Dermis blood vessel endothelial cell (primary cell): ENCODE measurements at regions not wholly inside any gene's neighbourhood (a gene's known extent, or its start where the extent isn't known, plus 50 kb on each side); places are given as distances from the start of the nearest gene placed in this dataset.
"Not testable (repeated sequence)": the region's sequence is repeated elsewhere in the genome, so short reads cannot be mapped to it uniquely, and the experiment has no call there.

Experiments used
- DNase-seq: peaks from one replicate; pipeline ENCODE4 v3.0.0; 2010

DNA sequence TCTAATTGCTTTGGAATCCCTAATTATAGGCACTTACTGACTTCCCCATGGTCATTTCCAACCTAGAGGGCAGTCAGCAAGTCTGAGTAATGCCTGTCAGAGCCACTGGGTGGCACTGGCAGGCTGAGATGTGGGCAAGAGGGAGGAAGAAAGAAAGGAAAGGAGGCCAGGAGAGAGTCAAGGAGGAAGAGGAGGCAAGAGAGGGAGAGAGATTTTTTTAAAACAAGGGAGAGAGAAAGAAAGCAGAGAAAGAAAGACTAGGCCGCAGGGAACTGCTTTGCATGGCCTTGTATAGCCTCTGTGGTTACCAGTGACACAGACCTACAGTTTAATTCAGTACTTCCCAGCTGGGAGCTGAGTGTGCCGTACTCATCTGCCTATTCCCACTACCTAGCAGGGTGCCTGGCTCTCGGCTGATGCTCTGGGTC, 210.4 kb upstream of the ADO start:
- peak; percentile 63 for DNase-seq

DNA sequence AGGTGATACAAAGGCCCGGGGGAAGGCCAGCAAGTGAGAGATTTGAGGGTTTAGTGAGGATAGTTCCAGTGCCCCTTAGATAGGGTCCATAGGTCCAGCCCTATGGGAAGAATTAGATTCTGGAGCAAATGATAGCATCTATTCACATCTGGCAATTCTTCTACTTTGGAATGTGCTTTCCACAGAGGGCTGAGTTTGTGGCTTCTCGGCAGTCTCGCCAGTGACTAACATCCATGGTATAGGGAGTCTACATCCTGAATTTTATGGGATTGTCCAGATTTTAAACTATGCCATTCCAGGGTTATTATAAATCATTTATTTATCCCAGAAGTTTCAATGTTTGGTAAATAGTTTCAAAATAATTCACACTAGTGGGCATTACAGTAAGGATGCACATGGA, 207.3 kb upstream of the ADO start:
- DNase-seq = no peak

DNA sequence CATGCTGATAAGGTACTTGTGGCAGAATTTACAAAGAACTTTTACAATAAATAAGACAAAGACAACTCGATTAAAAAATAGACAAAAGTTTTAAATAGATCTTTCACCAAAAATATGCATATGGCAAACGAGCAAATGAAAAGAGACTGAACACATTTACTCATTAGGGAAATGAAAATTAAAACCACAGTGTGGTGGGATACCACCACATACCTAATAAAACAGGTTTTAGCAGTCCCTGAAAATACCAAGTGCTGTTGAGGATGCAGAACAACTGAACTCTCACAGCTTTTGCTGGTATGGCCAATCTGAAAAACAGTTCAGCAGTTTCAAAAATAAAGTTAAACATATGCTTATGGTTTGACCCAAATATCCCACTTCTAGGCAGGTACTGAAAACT, 205.4 kb upstream of the ADO start:
- no peak for DNase-seq

DNA sequence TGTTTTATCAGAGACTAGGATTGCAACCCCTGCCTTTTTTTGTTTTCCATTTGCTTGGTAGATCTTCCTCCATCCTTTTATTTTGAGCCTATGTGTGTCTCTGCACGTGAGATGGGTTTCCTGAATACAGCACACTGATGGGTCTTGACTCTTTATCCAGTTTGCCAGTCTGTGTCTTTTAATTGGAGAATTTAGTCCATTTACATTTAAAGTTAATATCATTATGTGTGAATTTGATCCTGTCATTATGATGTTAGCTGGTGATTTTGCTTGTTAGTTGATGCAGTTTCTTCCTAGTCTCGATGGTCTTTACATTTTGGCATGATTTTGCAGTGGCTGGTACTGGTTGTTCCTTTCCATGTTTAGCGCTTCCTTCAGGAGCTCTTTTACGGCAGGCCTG, 198.0 kb upstream of the ADO start:
- not testable (repeated sequence) for DNase-seq

DNA sequence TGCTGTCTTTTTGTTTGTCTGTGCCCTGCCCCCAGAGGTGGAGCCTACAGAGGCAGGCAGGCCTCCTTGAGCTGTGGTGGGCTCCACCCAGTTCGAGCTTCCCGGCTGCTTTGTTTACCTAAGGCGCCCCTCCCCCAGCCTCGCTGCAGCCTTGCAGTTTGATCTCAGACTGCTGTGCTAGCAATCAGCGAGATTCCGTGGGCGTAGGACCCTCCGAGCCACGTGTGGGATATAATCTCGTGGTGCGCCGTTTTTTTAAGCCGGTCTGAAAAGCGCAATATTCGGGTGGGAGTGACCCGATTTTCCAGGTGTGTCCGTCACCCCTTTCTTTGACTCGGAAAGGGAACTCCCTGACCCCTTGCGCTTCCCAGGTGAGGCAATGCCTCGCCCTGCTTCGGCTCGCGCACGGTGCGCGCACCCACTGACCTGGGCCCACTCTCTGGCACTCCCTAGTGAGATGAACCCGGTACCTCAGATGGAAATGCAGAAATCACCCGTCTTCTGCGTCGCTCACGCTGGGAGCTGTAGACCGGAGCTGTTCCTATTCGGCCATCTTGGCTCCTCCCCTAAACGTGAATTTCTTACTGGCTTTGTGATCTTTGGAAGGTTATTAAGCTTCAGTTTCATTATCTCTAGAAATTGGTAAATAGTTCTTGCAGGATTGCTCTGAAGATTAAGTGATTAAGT, 196.2 kb upstream of the ADO start:
- not testable (repeated sequence) for DNase-seq

DNA sequence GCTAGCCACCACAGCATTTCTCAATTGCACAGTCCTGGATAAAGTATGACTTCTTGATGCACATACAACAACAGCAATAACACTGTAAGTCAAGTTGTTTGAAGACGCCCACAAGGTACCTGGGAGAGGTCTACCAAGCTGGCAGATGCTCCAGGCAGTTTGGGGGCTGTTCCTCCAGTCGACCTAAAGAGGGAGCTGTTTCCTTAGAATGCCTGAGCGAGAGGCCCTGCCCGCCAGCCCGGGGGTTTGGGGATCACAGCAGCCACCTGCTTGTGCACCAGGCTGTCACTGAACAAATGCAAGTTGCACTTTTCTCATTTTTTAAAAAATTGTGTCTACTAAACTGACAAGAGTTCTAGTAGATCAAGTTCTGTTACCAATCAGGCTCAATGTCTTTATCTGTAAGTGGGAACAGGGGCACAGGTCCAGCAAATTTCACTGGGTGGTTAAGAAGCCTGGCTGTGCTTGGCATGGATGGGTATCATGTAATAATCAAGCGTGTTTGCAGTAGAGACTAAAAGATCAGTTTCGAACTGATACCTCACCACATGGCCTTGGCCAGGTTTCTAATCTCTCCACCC, 193.8 kb upstream of the ADO start:
- DNase-seq = peak; percentile 75

DNA sequence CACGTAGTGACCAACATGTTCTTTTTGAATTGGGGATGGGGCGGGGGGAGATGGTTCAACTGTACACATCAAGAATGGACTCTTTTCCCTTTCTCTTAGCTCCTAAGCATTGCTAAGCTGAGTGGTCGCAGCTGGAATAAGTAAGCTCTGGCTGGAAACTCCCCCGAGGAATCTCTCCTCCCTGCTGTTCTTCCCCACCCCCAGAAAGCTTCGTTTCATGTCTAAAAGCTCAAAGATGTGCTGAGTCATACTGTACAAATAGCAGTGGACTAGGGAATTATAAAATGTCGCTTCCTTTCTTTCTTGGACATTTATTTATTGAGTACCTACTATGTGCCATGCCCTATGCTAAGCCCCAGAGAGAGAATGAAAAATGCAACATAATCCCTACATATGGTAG, 191.1 kb upstream of the ADO start:
- no peak for DNase-seq

DNA sequence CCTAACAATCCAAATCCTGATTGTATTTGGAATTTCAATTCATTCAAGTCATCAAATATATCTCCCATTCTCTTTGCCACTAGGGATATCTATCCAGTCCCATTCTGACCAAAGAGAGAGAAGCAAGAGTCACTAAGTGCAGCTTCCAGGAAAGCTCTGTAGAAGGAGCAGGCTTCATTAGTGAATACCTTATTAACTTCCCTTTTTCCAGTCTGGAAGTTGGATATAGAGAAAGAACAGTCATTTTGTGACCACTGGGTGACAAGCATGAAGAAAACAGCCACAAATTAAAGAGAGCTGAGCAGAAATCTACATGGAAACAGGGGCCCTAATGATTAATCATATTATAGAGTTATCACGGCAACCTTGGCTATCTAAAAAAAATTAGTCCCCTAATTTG, 190.7 kb upstream of the ADO start:
- DNase-seq = no peak

DNA sequence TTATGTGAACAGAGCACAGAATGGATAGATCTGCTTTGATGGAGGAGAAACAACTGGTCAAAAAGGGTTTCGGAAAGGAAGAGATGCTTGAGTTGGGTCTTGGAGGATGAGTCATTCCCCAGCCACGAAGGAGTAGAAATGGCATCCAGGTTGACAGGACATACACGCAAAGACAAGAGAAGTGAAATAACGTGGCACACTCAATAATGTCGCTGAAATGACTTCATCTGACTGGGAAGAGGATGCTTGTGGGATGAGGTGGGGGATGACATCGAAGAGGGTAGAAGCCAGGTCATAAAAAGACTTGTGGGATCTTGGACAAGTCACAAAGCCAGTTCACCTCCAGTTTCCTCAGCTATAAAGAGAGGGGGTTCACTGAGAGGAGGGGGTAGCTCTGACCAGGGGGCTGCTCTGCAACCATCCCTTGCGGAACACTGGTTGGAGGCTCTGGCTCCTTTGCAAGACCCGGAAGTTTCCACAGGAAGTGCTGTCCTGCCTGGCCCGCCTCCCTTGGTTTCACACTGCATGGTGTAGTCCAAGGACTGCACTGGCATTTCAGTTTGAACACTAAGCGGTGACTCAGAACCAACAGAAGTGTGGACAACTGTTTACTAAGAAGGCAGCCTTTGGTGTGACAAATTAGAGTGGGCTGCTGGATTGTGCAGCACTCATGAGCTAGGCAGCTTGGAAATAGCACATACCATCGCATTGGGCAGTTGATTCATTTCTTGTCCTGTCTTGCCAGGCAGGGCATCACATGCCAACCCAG, 189.9 kb upstream of the ADO start:
- no peak for DNase-seq

DNA sequence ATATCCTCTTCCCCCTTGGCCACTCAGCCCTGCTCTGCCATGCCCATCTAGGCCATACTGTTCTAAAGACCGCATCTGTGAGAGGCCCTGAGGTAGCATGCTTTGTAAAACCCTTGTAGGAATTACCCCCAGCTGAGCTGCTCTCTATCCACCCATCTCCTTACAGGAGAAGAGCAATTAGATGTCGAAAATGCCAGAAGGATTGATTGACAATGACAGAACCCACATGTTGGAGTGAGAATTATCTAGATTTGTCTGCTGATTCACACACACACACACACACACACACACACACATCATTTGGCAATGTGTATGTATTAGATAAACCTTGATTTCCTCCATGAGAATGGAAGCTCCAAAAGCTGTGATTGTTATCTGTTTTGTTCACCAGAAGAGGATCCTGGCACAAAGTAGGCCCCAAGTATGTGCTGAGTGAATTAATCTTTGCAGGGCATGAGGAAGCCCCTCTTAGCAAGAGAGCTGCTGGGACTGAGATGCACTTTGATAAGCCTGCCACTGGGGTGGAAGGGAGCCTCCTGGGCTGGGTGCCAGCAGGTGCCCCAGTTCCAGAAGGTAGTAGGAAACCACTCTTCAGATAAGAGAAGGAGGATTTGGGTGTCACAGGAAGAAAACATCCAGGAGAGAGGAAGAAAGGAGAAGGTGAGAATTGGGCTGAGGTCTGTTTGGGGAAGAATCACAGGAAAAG, 187.5 kb upstream of the ADO start:
- no peak for DNase-seq

DNA sequence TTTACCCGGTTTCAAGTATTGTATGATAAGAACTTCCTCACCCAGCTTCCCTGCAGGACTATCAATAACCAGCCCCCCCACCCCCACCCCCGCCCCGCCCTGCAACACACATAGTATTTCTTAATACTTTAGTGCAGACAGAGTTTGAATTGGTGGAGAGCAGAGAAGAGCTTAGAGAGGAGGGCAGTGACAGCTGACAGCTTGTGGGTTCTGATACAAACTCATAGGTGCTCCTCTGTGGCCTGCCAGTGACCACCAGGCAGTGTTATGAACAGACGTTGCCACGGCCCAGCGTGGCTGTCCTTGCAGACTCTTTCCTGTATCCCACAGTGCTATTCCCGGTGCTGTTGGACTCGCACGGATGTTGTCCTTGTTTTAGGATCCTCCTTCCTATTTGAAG, 186.9 kb upstream of the ADO start:
- no peak for DNase-seq

DNA sequence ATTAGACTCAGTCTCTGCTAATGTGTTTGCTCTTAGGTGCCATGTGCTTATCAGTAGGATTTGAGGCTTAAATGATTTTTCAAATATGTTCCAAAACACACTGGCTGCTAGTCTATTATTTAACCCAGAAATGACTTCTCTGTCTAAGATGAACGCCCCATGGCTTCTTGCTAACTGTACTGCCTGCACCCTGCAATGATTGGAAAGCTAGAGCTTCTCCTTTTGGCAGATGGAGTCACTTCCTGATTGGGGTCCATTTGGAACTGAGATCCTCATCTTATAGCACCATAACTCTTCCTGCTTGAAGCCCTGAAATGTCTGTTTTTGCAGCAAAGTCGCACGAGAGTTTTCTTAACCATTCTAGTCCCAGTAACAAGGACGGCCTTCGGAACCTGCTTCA, 186.5 kb upstream of the ADO start:
- DNase-seq = no peak

DNA sequence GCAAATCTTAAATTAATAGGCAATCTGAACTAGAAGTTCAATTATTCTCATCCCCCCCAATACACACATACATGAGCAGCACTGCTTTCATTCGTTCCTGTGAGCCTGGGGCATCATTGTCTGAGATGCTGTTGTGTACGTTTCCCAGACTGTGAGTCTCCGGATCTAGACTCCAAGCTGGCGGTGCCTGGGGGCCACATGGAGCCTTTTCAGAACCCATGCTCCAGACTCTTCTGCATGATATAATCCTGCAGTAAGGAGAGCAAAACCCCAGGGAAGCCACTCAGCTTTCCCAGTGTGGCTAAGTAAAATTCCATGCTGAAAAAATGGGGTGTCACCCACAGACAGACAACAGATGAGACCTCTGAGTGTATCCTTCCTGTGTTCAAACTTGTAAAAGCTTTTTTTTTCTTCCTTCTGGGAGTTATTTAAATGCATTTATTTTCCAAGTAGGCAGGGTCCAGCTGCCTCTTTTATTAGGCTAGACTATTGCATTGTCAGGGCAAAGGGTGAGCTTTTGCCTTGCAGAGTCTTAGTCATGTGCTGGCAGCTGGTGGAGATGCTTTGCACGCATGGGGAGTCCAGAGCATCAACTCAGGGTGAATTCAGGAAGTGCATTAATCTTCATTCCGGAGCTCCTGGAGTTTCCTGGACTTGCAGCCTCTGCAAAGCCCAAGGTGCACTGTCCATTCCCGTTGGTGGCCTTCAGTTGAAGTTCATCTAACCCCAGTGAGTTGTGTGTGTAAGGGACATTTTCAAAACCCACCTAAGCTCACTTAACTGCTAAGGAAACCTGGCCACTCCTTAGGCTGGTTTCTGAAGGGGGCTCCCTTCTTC, 185.7 kb upstream of the ADO start:
- DNase-seq = no peak

DNA sequence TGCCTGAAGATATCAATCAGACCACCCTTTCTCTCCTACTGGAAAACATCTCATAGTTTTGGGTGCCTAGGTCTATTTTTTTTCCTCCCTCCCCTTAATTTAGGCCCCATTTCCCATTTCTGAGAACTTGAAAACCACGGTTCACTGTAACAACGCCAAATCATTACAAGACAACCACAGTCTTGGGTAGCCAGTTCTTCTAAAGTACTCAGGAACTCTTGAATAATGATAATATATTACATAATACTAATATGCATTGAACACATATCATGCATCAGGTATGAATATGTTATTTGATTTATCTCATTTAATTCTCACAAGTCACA, 185.1 kb upstream of the ADO start:
- DNase-seq = no peak

DNA sequence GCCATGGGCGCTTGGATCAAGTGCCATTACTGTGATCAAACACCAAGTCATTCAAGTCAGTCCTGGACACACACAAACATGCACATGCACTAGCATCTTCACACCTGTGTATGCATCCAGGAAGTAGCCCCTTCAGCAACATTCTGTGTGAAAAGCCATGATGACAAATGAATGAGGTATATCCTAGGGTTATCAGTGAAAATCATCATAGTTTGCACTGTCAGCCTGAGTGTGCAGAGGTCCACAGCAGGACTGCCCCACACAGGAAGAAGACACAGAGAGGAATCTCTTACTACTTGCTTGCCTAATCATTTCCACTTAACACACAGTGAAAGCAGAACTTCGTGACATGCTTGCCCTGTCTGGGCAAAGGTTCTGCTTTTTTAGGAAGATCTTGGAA, 184.0 kb upstream of the ADO start:
- no peak for DNase-seq

DNA sequence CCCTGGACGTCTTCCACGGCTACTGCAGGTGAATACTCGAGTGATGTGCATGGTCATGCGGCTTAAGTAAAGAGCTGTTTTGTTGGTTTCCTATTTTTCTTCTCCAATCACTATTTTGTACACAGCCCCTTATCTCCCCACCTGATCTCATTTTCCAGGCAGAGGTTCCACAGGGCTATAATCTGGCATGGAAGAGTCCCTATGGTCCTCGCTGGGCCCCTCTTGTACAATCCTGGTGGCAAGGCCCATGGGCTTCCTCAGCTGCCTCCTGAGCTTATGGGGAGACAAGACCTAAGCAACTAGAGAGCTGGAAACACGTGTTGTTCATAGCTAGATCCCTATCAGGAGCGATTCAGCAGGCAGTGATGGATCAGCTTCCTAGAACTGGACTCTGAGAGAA, 181.3 kb upstream of the ADO start:
- DNase-seq = no peak

DNA sequence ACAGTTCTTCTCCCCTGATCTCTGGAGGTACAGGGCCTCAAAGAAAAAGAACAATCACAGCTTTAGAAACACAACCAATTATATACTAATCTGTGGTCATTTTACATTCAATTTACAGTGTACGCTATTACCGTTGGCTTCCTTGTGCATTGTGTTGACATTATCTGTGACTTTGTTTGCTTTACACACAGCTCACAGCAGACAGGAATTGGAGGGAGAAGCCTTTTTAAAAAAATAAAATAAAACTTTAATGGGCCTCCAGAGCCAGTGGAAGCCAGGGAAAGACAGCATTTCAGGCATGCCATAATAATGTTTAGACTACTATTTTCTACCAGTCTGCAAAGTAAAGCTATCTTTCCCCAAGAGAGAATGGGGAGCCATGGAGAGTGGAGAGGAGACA, 179.0 kb upstream of the ADO start:
- DNase-seq = no peak

DNA sequence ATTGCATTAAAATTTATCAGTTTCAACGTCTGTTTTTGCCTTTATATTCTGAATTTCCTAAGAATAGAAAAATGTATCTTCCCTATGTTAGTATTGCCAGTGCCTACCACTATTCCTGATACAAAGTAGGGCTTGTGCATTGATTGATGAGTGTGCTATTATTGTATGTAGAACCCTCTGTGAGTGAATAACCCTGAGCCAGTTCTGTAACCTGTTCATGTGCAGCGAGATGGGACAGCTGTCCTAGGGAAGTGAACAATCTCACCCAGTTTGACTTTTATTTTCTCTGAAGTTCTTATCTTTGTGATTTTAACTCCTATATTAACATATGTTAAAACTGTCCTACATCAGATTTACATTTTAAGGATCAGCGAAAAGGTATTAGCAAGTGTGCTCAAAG, 178.4 kb upstream of the ADO start:
- no peak for DNase-seq

DNA sequence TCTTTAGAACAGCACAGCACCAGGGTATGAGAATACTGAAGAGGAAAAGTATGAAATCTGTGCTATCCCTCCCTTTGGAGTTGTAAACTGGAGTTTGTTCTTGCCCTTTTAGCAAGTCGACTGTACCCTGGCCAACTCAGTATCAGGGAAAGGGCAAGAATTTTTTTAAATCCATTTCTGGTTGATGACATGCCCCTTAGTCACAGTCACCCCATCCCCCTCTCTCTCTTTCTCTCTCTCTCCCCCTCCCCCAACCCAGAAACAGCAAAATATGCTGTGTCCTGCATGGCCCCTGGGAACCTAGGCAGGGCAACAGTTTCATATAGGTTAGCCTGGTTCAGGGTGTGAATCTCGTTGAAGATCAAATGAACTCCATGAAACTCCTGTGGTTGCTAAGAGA, 177.7 kb upstream of the ADO start:
- no peak for DNase-seq

DNA sequence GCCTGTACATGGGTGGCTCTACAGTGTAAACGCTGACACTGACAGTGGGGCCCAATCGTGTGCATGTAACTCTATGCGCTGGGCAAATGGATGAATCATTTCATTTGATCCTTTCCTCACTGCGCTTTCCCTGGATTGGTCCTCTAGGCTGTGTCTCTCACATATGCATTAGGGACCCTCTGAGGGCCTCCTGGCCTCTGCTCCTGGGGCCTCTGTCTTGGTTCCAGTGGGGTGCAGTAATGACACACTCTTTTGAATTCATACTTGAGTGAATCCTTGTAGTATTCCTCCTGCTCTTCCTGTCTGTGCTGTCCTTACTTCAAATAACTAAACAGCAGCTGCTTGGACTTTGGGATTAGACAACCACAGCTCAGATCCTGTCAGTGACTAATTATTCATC, 176.5 kb upstream of the ADO start:
- no peak for DNase-seq

DNA sequence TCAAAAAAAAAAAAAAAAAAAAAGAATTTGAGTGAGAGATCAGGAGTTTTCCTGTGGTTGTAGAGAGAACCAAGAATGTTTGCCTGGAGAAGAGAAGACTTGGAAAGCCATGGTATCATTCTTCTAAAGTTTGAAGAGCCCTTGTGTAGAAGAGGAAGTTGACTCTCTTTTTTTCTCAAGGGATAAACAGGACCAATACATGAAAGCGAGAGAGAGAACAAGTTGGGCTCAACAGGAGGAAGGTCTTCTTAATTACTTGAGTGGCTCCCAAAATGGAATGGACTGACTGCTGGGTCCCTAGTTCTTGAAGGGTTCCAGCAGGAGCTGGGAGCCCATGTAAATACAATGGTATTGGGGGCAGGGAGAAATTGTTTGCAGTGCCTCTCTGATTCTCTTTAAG, 173.3 kb upstream of the ADO start:
- no peak for DNase-seq

DNA sequence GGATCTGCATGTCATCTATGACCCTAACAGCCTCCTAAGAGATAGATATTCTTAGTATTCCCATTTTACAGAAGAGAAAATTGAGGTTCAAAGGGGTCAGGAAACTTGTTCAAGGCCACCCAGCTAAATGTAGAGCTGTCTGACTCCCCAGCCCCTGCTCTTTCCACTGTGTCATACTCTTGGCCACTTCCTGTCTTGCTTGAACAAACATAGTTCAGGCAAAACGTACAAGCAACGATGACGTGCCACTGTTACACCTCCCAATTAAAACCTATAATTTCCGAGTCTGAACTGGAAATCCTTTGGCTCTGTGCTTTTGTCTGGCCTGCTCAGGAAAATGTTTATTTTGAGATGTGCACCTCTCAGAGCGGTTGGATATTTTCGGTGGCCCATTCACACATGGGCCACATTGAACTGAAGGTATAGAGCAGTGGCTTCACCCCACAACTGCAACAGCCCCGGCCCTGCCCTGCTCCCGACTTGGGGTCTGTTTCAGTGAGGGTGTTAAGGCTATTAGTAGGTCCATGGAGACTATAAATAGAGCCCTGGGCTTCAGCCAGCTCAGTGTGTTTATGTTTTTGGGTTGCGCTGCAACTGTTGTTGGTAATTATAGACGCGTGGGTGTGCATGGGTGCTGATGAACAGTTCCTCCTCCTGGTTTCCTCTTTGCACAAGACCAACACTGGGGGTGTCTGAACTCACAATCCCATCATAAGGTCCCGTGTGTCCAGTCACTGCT, 172.3 kb upstream of the ADO start:
- peak; percentile 23 for DNase-seq
